ENCODE measurements at regions not wholly inside any gene's neighbourhood (a gene's known extent, or its start where the extent isn't known, plus 50 kb on each side); places are given as distances from the start of the nearest gene placed in this dataset.

- WGBS, 2 donors: 12 to 15% methylated on average over 5 of the region's 5 CpGs
- intact Hi-C loops (cut with DNase I): no loop called here
- no peaks in the 10 kb centered on the region for H3K9me3 ChIP-seq (ENCODE audit: control insufficient read depth, low read length)
- no peak overlapping the region for H3K27ac ChIP-seq (ENCODE audit: low read depth in 1 of 2, low read length in 2 of 2)
- DNase-seq (no peak), ATAC-seq (ENCODE audit: low FRiP score) (no peak)
- H3K4me3 ChIP-seq (ENCODE audit: low read length in 2 of 2): no peak overlapping the region
- no peaks in the 10 kb centered on the region for H3K36me3 ChIP-seq (ENCODE audit: control insufficient read depth in 1 of 2, insufficient read depth in 2 of 2, low read length in 1 of 2)
- H3K27me3 ChIP-seq (ENCODE audit: control insufficient read depth in 1 of 2, insufficient read depth in 2 of 2, low read length in 1 of 2): no peaks in the 10 kb centered on the region
- H3K4me1 ChIP-seq (ENCODE audit: control insufficient read depth in 1 of 2, insufficient read depth in 2 of 2, low read length in 2 of 2): no peaks in the 10 kb centered on the region
Measured at GRCh38 chr13:87259479-87260083, 411.6 kb upstream of the SLITRK5 start.

DNA sequence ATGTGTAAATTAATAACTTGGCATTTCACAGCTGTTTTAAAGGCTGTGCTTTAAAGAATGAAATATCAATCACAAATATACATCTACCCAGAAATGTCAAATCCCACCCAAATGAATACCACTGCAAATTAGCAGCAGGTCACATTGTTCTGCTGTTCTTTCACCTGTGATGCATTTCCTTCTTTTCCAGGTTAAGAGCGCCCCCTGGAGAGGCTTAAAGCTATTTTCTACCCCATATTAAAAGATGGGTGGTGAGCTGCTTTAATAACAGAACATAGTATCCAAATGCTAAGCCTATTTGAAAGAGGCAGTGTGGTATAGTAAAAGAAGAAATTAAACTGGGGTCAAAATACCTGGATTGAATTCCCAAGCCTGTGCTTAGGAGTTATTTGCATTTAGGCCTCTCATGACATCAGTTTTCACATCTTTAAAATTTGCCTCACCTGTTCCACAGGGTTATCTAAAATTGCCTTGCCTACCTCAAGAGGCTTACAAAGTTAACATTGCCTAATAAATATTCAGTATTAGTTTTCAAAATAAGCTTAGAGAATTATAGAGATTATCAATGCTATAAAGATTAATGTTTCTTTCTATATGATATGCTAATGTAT, 396.9 kb upstream of the SLITRK5 start:
- Histone ChIP-seq H3K27ac (ENCODE audit: low read depth in 1 of 2, low read length in 2 of 2) (no peak overlapping the region), H3K4me1 (ENCODE audit: control insufficient read depth in 1 of 2, insufficient read depth in 2 of 2, low read length in 2 of 2) (no peaks in the 10 kb centered on the region), H3K4me3 (ENCODE audit: low read length in 2 of 2) (no peak overlapping the region), H3K27me3 (ENCODE audit: control insufficient read depth in 1 of 2, insufficient read depth in 2 of 2, low read length in 1 of 2) (no peaks in the 10 kb centered on the region), H3K9me3 (ENCODE audit: control insufficient read depth, low read length) (no peaks in the 10 kb centered on the region), H3K36me3 (ENCODE audit: control insufficient read depth in 1 of 2, insufficient read depth in 2 of 2, low read length in 1 of 2) (no peaks in the 10 kb centered on the region)
- intact Hi-C loops (cut with DNase I): no loop called here
- 0% methylated on average over 1 of the region's 1 CpG for WGBS, 2 donors
- ATAC-seq (ENCODE audit: low FRiP score): no peak
- DNase-seq: no peak

DNA sequence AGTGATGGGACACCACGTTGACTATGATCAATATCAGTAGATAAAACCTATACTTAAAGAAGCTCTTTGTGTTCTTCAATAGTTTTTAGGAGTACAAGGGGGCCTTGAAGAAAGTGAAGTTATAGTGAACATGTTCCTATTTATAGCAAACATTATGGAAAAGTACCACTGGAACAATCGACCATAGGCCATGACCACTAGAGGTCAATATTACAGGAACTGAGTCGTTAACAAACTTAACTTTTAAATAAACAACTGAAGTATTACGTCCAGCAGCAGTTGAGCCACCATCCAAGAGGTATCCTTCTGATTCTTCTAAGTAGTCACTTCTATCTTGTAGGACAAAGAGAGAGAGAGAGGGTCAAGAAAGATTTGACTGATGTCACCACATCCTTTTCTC, 391.0 kb upstream of the SLITRK5 start:
- no peak for ATAC-seq (ENCODE audit: low FRiP score)
- Histone ChIP-seq H3K9me3 (ENCODE audit: control insufficient read depth, low read length) (no peaks in the 10 kb centered on the region), H3K4me3 (ENCODE audit: low read length in 2 of 2) (no peak overlapping the region), H3K4me1 (ENCODE audit: control insufficient read depth in 1 of 2, insufficient read depth in 2 of 2, low read length in 2 of 2) (no peaks in the 10 kb centered on the region), H3K36me3 (ENCODE audit: control insufficient read depth in 1 of 2, insufficient read depth in 2 of 2, low read length in 1 of 2) (no peaks in the 10 kb centered on the region), H3K27ac (ENCODE audit: low read depth in 1 of 2, low read length in 2 of 2) (no peak overlapping the region), H3K27me3 (ENCODE audit: control insufficient read depth in 1 of 2, insufficient read depth in 2 of 2, low read length in 1 of 2) (no peaks in the 10 kb centered on the region)
- 59 to 60% methylated on average over 4 of the region's 4 CpGs for WGBS, 2 donors
- DNase-seq: no peak
- intact Hi-C loops (cut with DNase I): no loop called here

DNA sequence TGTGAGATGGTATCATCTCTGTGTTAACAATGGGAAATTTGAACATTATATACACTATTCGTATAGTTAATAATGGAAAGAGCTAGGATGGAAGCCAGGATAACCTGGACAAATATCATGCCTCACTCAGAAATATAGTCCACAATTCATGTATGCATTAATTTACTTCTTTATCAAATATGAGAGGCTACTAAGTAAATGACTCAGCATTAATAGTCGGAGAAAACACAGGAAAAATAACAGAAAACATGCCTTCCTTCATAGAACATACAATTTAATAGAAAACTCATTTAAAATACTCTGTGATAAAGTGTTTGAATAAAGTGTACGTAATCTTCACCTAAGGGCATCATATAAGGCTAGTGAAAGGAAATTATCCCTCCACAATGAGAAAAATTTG, 383.4 kb upstream of the SLITRK5 start:
- ATAC-seq (ENCODE audit: low FRiP score) (no peak), DNase-seq (no peak)
- no peaks in the 10 kb centered on the region for H3K36me3 ChIP-seq (ENCODE audit: control insufficient read depth in 1 of 2, insufficient read depth in 2 of 2, low read length in 1 of 2)
- H3K27me3 ChIP-seq (ENCODE audit: control insufficient read depth in 1 of 2, insufficient read depth in 2 of 2, low read length in 1 of 2): no peaks in the 10 kb centered on the region
- WGBS, 2 donors: 76 to 81% methylated on average over 3 of the region's 3 CpGs
- H3K27ac ChIP-seq (ENCODE audit: low read depth in 1 of 2, low read length in 2 of 2): no peak overlapping the region
- no peak overlapping the region for H3K4me3 ChIP-seq (ENCODE audit: low read length in 2 of 2)
- intact Hi-C loops (cut with DNase I): no loop called here
- no peaks in the 10 kb centered on the region for H3K4me1 ChIP-seq (ENCODE audit: control insufficient read depth in 1 of 2, insufficient read depth in 2 of 2, low read length in 2 of 2)
- H3K9me3 ChIP-seq (ENCODE audit: control insufficient read depth, low read length): no peaks in the 10 kb centered on the region

- intact Hi-C loops (cut with DNase I): no loop called here
- Histone ChIP-seq H3K27ac (ENCODE audit: low read depth in 1 of 2, low read length in 2 of 2) (no peak overlapping the region), H3K36me3 (ENCODE audit: control insufficient read depth in 1 of 2, insufficient read depth in 2 of 2, low read length in 1 of 2) (no peaks in the 10 kb centered on the region), H3K9me3 (ENCODE audit: control insufficient read depth, low read length) (no peaks in the 10 kb centered on the region), H3K4me1 (ENCODE audit: control insufficient read depth in 1 of 2, insufficient read depth in 2 of 2, low read length in 2 of 2) (no peaks in the 10 kb centered on the region), H3K27me3 (ENCODE audit: control insufficient read depth in 1 of 2, insufficient read depth in 2 of 2, low read length in 1 of 2) (no peaks in the 10 kb centered on the region), H3K4me3 (ENCODE audit: low read length in 2 of 2) (no peak overlapping the region)
- DNase-seq (no peak), ATAC-seq (ENCODE audit: low FRiP score) (no peak)
Measured at GRCh38 chr13:87295636-87296035, 375.5 kb upstream of the SLITRK5 start.

DNA sequence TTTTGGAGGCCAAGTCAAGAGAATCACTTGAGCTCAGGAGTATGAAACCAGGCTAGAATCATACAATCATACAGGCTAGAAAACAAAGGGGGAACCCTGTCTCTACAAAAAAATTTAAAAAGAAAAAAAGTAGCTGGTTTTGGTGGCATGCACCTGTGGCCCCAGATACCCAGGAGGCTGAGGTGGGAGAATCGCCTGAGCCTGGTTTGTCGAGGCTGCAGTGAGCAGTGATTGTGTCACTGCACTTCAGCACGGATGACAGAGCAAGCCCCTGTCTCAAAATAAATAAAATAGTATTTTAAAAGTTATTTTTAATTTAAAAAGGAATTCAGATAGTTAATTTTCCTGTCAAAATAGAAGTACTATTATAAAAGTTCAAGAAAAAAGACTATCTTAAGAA, 369.1 kb upstream of the SLITRK5 start:
- no peak for ATAC-seq (ENCODE audit: low FRiP score)
- intact Hi-C loops (cut with DNase I): no loop called here
- WGBS, 2 donors: 41 to 51% methylated on average over 3 of the region's 3 CpGs

DNA sequence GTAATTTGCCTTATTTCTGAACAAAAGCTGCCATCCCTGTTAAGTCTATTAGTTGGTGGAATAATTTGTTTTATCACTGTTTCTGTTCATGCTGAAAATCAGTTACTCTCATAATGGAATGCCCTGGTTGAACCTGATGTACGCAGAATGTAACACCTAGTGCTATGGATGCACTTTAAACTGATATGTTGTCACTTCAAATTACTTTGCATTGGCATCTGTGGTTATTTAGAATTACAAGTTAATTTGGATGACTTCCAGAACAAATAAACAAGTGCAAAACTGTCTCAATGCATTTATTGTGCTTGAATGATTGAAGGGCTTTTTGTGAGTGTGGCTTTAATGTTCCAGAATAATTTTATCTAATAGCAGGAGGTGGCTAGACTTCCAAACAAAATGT, 368.2 kb upstream of the SLITRK5 start:
- whole genome bisulfite sequencing, 2 donors: 83 to 92% methylated on average over 1 of the region's 1 CpG
- no peak overlapping the region for H3K27ac ChIP-seq (ENCODE audit: low read depth in 1 of 2, low read length in 2 of 2)
- ATAC-seq (ENCODE audit: low FRiP score) (no peak), DNase-seq (no peak)
- no peaks in the 10 kb centered on the region for H3K9me3 ChIP-seq (ENCODE audit: control insufficient read depth, low read length)
- H3K27me3 ChIP-seq (ENCODE audit: control insufficient read depth in 1 of 2, insufficient read depth in 2 of 2, low read length in 1 of 2): no peaks in the 10 kb centered on the region
- H3K4me1 ChIP-seq (ENCODE audit: control insufficient read depth in 1 of 2, insufficient read depth in 2 of 2, low read length in 2 of 2): no peaks in the 10 kb centered on the region
- H3K4me3 ChIP-seq (ENCODE audit: low read length in 2 of 2): no peak overlapping the region
- intact Hi-C loops (cut with DNase I): no loop called here
- no peaks in the 10 kb centered on the region for H3K36me3 ChIP-seq (ENCODE audit: control insufficient read depth in 1 of 2, insufficient read depth in 2 of 2, low read length in 1 of 2)

More for the DNA sequence above, 369.1 kb upstream of the SLITRK5 start:
- Histone ChIP-seq H3K4me1 (ENCODE audit: control insufficient read depth in 1 of 2, insufficient read depth in 2 of 2, low read length in 2 of 2) (no peaks in the 10 kb centered on the region), H3K27ac (ENCODE audit: low read depth in 1 of 2, low read length in 2 of 2) (no peak overlapping the region), H3K27me3 (ENCODE audit: control insufficient read depth in 1 of 2, insufficient read depth in 2 of 2, low read length in 1 of 2) (no peaks in the 10 kb centered on the region), H3K36me3 (ENCODE audit: control insufficient read depth in 1 of 2, insufficient read depth in 2 of 2, low read length in 1 of 2) (no peaks in the 10 kb centered on the region), H3K4me3 (ENCODE audit: low read length in 2 of 2) (no peak overlapping the region), H3K9me3 (ENCODE audit: control insufficient read depth, low read length) (no peaks in the 10 kb centered on the region)
- no peak for DNase-seq

- H3K36me3 ChIP-seq (ENCODE audit: control insufficient read depth in 1 of 2, insufficient read depth in 2 of 2, low read length in 1 of 2): no peaks in the 10 kb centered on the region
- no peaks in the 10 kb centered on the region for H3K27me3 ChIP-seq (ENCODE audit: control insufficient read depth in 1 of 2, insufficient read depth in 2 of 2, low read length in 1 of 2)
- H3K4me1 ChIP-seq (ENCODE audit: control insufficient read depth in 1 of 2, insufficient read depth in 2 of 2, low read length in 2 of 2): no peaks in the 10 kb centered on the region
- intact Hi-C loops (cut with DNase I): no loop called here
- WGBS, 2 donors: 72 to 74% methylated on average over 2 of the region's 2 CpGs
- no peak overlapping the region for H3K4me3 ChIP-seq (ENCODE audit: low read length in 2 of 2)
- no peaks in the 10 kb centered on the region for H3K9me3 ChIP-seq (ENCODE audit: control insufficient read depth, low read length)
- ATAC-seq (ENCODE audit: low FRiP score) (no peak), DNase-seq (no peak)
- H3K27ac ChIP-seq (ENCODE audit: low read depth in 1 of 2, low read length in 2 of 2): no peak overlapping the region
Measured at GRCh38 chr13:87311165-87311564, 360.0 kb upstream of the SLITRK5 start.

GRCh38 chr13:87314822-87315221, 356.3 kb upstream of the SLITRK5 start:
- DNase-seq (no peak), ATAC-seq (ENCODE audit: low FRiP score) (no peak)
- Histone ChIP-seq H3K36me3 (ENCODE audit: control insufficient read depth in 1 of 2, insufficient read depth in 2 of 2, low read length in 1 of 2) (no peaks in the 10 kb centered on the region), H3K27ac (ENCODE audit: low read depth in 1 of 2, low read length in 2 of 2) (no peak overlapping the region), H3K4me3 (ENCODE audit: low read length in 2 of 2) (no peak overlapping the region), H3K9me3 (ENCODE audit: control insufficient read depth, low read length) (no peaks in the 10 kb centered on the region), H3K4me1 (ENCODE audit: control insufficient read depth in 1 of 2, insufficient read depth in 2 of 2, low read length in 2 of 2) (no peaks in the 10 kb centered on the region), H3K27me3 (ENCODE audit: control insufficient read depth in 1 of 2, insufficient read depth in 2 of 2, low read length in 1 of 2) (no peaks in the 10 kb centered on the region)
- 64 to 69% methylated on average over 1 of the region's 1 CpG for WGBS, 2 donors
- intact Hi-C loops (cut with DNase I): no loop called here
